HG03571 (cell line): ENCODE measurements at regions not wholly inside any gene's neighbourhood (a gene's known extent, or its start where the extent isn't known, plus 50 kb on each side); places are given as distances from the start of the nearest gene placed in this dataset.

ENCODE experiments used
- ATAC-seq: cut with Tn5 transposase; IDR thresholded peaks from one replicate; pipeline ENCODE4 v1.9.1; 2021; ENCODE audit not compliant: unreplicated experiment

GRCh38 chr18:24530630-24531111 is 70.2 kb downstream of the HRH4 start:
- ATAC-seq, result no peak

- no peak for ATAC-seq
Observed at GRCh38 chr18:24534271-24534670, 73.8 kb downstream of the HRH4 start.

- ATAC-seq, result no peak
Observed at GRCh38 chr18:24534737-24535136, 74.3 kb downstream of the HRH4 start.

- ATAC-seq, result no peak
Observed at GRCh38 chr18:24535527-24536295, 75.3 kb downstream of the HRH4 start.

- no peak for ATAC-seq
Observed at GRCh38 chr18:24536326-24536725, 75.9 kb downstream of the HRH4 start.

- ATAC-seq, result no peak
Observed at GRCh38 chr18:24536834-24537233, 76.4 kb downstream of the HRH4 start.

- no peak for ATAC-seq
Observed at GRCh38 chr18:24538414-24539264, 78.2 kb downstream of the HRH4 start.

- no peak for ATAC-seq
Observed at GRCh38 chr18:24539866-24540617, 79.6 kb downstream of the HRH4 start.

- ATAC-seq, result no peak
Observed at GRCh38 chr18:24540896-24541295, 80.5 kb downstream of the HRH4 start.

- ATAC-seq, result no peak
Observed at GRCh38 chr18:24543086-24543794, 82.8 kb downstream of the HRH4 start.

- no peak for ATAC-seq
Observed at GRCh38 chr18:24543795-24544498, 83.5 kb downstream of the HRH4 start.

GRCh38 chr18:24544949-24545348 is 84.5 kb downstream of the HRH4 start:
- ATAC-seq, result no peak

GRCh38 chr18:24545651-24546050 is 85.2 kb downstream of the HRH4 start:
- ATAC-seq, result no peak

GRCh38 chr18:24546307-24546706 is 85.9 kb downstream of the HRH4 start:
- no peak for ATAC-seq

GRCh38 chr18:24548583-24548982 is 88.1 kb downstream of the HRH4 start:
- no peak for ATAC-seq

GRCh38 chr18:24552218-24552617 is 91.8 kb downstream of the HRH4 start:
- ATAC-seq, result no peak

GRCh38 chr18:24553571-24554285 is 93.3 kb downstream of the HRH4 start:
- ATAC-seq, result no peak

- ATAC-seq, result no peak
Observed at GRCh38 chr18:24558403-24558802, 98.0 kb downstream of the HRH4 start.

- ATAC-seq, result no peak
Observed at GRCh38 chr18:24559526-24559925, 99.1 kb downstream of the HRH4 start.
